ENCODE measurements at regions not wholly inside any gene's neighbourhood (a gene's known extent, or its start where the extent isn't known, plus 50 kb on each side); places are given as distances from the start of the nearest gene placed in this dataset.

GRCh38 chr14:62443796-62444195, 601.5 kb downstream of the KCNH5 start:
- FAIRE-seq = no peak

More at GRCh38 chr14:62443796-62444195, 601.5 kb downstream of the KCNH5 start:
- TF ChIP-seq ZNF384 (IDR thresholded peaks at IDR 0.05; ENCODE audit: low read depth, low read length) = no peak
- no peak for TF ChIP-seq KAT8 (IDR thresholded peaks at IDR 0.05; ENCODE audit: low read depth)
- TF ChIP-seq ELF1 (tag; IDR thresholded peaks at IDR 0.05) = no peak
- TF ChIP-seq ZBTB7A (IDR thresholded peaks at IDR 0.05; ENCODE audit: borderline replicate concordance, control insufficient read depth, low read depth, low read length) = no peak
- TF ChIP-seq HMG20A (CRISPR knock-in tag; conservative IDR thresholded peaks at IDR 0.05) = no peak
- TF ChIP-seq ZBTB12 (CRISPR knock-in tag; IDR thresholded peaks at IDR 0.05) = no peak
- no peak for TF ChIP-seq HNRNPUL1 (IDR thresholded peaks at IDR 0.05; ENCODE audit: low read length)
- no peak for TF ChIP-seq ZBTB9 (CRISPR knock-in tag; IDR thresholded peaks at IDR 0.05)
- no peak for TF ChIP-seq SIRT6 (IDR thresholded peaks at IDR 0.05; ENCODE audit: low read depth, low read length)
- no peak for TF ChIP-seq POLR2G (IDR thresholded peaks at IDR 0.05; ENCODE audit: low read depth, low read length)
- no peak for TF ChIP-seq RBM22 (IDR thresholded peaks at IDR 0.05; ENCODE audit: low read depth, low read length, poor library complexity, severe bottlenecking)
- CTCF ChIA-PET (ENCODE audit: low intra/inter-chr PET ratio) = no interaction called here
- POLR2A ChIA-PET = no interaction called here
- H3K9me3 ChIP-seq (replicated peaks; ENCODE audit: control insufficient read depth, insufficient read depth, low read depth, low read length) = no peaks in the 10 kb centered on the region
- in situ Hi-C loops (cut with MboI) = no loop called here
- no peaks in the 10 kb centered on the region for H3K4me1 ChIP-seq (replicated peaks in 1 of 2; ENCODE audit: control insufficient read depth in 2 of 2, insufficient read depth in 2 of 2, low read length in 2 of 2)
- no peak overlapping the region for H3K27ac ChIP-seq (ENCODE audit: extremely low read depth, low read depth, low read length)
- H3K27me3 ChIP-seq (ENCODE audit: control insufficient read depth in 2 of 2, insufficient read depth in 2 of 2, low read length in 2 of 2) = no peaks in the 10 kb centered on the region
- no peaks in the 10 kb centered on the region for H3K9me1 ChIP-seq (ENCODE audit: control insufficient read depth, insufficient read depth, low read length)
- no TSS peak for BruUV-seq (replicated peaks)
- no peak overlapping the region for H3K4me2 ChIP-seq (ENCODE audit: insufficient read depth, low read length)
- DNase-seq (ENCODE audit: extremely low read depth in 1 of 4, low spot score in 3 of 4) (no peak), ATAC-seq (no peak)
- intact Hi-C loops (cut with micrococcal nuclease) = no loop called here
- H4K20me1 ChIP-seq (replicated peaks; ENCODE audit: control insufficient read depth, insufficient read depth, low read length) = no peaks in the 10 kb centered on the region
- WGBS (ENCODE audit: insufficient coverage, low coverage, missing lambda C conversion rate) = 0% methylated on average over 3 of the region's 3 CpGs
- no peaks in the 10 kb centered on the region for H3K79me2 ChIP-seq (ENCODE audit: control insufficient read depth, insufficient read depth, low read length)
- no peak overlapping the region for H3K4me3 ChIP-seq
- no peak overlapping the region for H3K9ac ChIP-seq (ENCODE audit: insufficient read depth in 1 of 2, low read depth in 2 of 2, low read length in 2 of 2)
- H2AFZ ChIP-seq (ENCODE audit: low read depth, low read length) = no peak overlapping the region
- no peaks in the 10 kb centered on the region for H3K36me3 ChIP-seq (ENCODE audit: control insufficient read depth, insufficient read depth, low read length)
